PC-9 (cell line): ENCODE measurements at regions not wholly inside any gene's neighbourhood (a gene's known extent, or its start where the extent isn't known, plus 50 kb on each side); places are given as distances from the start of the nearest gene placed in this dataset.

Experiments
- BruUV-seq: library from RNA; stranded (reverse); fragments of 400-500 nt; replicated peaks from 2 replicates; lab custom pipeline; 2021; lab: Mats Ljungman, UMichigan
- CTCF ChIA-PET: fragments of 300-600 bp; sonication (Branson Sonifier 250); formaldehyde crosslinking; loops from one replicate; lab custom pipeline; 2022; ENCODE audit warnings: antibody characterized with exemption; lab: Charles Lee
- POLR2A ChIA-PET: fragments of 300-600 bp; sonication (Branson Sonifier 250); formaldehyde crosslinking; loops from one replicate; lab custom pipeline; 2022; ENCODE audit warnings: antibody characterized with exemption; ENCODE audit not compliant: unreplicated experiment; lab: Charles Lee
- DNase-seq, 2 experiments: peaks; one replicate each; pipeline versions ENCODE4 v3.0.0 to v3.0.0-alpha.2; 2015 to 2022; ENCODE audit warnings: mixed read lengths in 1 of 2
- H2AFZ ChIP-seq: fragments of 200-600 bp; sonication (generic); 2 replicates; pipeline ENCODE4 v1.8.1; 2017; ENCODE audit warnings: antibody characterized with exemption
- H3F3A ChIP-seq: fragments of 200-600 bp; sonication (generic); 2 replicates; pipeline ENCODE4 v1.8.1; 2017; ENCODE audit warnings: antibody characterized with exemption, mild to moderate bottlenecking, low read depth; ENCODE audit not compliant: insufficient read depth
- H3K27ac ChIP-seq: fragments of 200-600 bp; sonication (generic); 2 replicates; pipeline ENCODE4 v1.6.1; 2016; ENCODE audit warnings: mixed run types
- H3K27me3 ChIP-seq: fragments of 200-600 bp; sonication (generic); 2 replicates; pipeline ENCODE4 v1.6.1; 2016; ENCODE audit warnings: low read depth, mixed run types; ENCODE audit not compliant: insufficient read depth
- H3K36me3 ChIP-seq: fragments of 200-600 bp; sonication (generic); 2 replicates; pipeline ENCODE4 v1.6.1; 2016; ENCODE audit warnings: low read depth, mixed run types
- H3K4me1 ChIP-seq: fragments of 200-600 bp; sonication (generic); replicated peaks from 2 replicates; pipeline ENCODE4 v1.6.1; 2016; ENCODE audit warnings: mixed run types; ENCODE audit not compliant: insufficient read depth
- H3K4me2 ChIP-seq: fragments of 200-600 bp; sonication (generic); 2 replicates; pipeline ENCODE4 v1.6.1; 2017; ENCODE audit warnings: mixed run types
- H3K4me3 ChIP-seq: fragments of 200-600 bp; sonication (generic); 2 replicates; pipeline ENCODE4 v1.6.1; 2016; ENCODE audit warnings: mixed run types
- H3K79me2 ChIP-seq: fragments of 200-600 bp; sonication (generic); 2 replicates; pipeline ENCODE4 v1.6.1; 2017; ENCODE audit warnings: low read depth, mixed run types
- H3K9me2 ChIP-seq: fragments of 200-600 bp; sonication (generic); 2 replicates; pipeline ENCODE4 v1.8.1; 2017; ENCODE audit warnings: mild to moderate bottlenecking; ENCODE audit not compliant: insufficient read depth
- H3K9me3 ChIP-seq: fragments of 200-600 bp; sonication (generic); 2 replicates; pipeline ENCODE4 v1.8.1; 2016; ENCODE audit warnings: low read depth; ENCODE audit not compliant: insufficient read depth
- H4K20me1 ChIP-seq: fragments of 200-600 bp; sonication (generic); 2 replicates; pipeline ENCODE4 v1.8.1; 2017; ENCODE audit not compliant: insufficient read depth
- EZH2 ChIP-seq: fragments of 200-600 bp; sonication (generic); IDR thresholded peaks from 2 replicates; pipeline ENCODE4 v1.8.0; 2017; ENCODE audit warnings: antibody characterized with exemption, low read depth
- intact Hi-C: fragments of 100-400 bp; cut with micrococcal nuclease; formaldehyde crosslinking; loops from one replicate; pipeline ENCODE4 v1.10.0; 2022; ENCODE audit not compliant: unreplicated experiment
- TF ChIP-seq, protein P1 (sequence below): fragments of 200-600 bp; sonication (generic); conservative IDR thresholded peaks from 2 replicates; pipeline ENCODE4 v1.6.1; 2017; ENCODE audit warnings: mixed run types, antibody characterized with exemption, mild to moderate bottlenecking, moderate library complexity

- Histone ChIP-seq H3K9me3 (no peaks in the 10 kb centered on the region), H3K4me3 (no peak overlapping the region), H3K79me2 (no peaks in the 10 kb centered on the region), H3K27ac (no peak overlapping the region), H3K9me2 (no peaks in the 10 kb centered on the region), H3K36me3 (no peaks in the 10 kb centered on the region), H4K20me1 (no peaks in the 10 kb centered on the region), H3F3A (no peaks in the 10 kb centered on the region), H3K27me3 (peaks cover 35% of the 10 kb centered on the region), H3K4me1 (no peaks in the 10 kb centered on the region), H3K4me2 (no peak overlapping the region), H2AFZ (no peak overlapping the region)
- intact Hi-C loops = no loop called here
- BruUV-seq = no TSS peak
- ChIA-PET POLR2A (no interaction called here), CTCF (no interaction called here)
- TF ChIP-seq EZH2 = no peak
- TF ChIP-seq, protein P1, sequence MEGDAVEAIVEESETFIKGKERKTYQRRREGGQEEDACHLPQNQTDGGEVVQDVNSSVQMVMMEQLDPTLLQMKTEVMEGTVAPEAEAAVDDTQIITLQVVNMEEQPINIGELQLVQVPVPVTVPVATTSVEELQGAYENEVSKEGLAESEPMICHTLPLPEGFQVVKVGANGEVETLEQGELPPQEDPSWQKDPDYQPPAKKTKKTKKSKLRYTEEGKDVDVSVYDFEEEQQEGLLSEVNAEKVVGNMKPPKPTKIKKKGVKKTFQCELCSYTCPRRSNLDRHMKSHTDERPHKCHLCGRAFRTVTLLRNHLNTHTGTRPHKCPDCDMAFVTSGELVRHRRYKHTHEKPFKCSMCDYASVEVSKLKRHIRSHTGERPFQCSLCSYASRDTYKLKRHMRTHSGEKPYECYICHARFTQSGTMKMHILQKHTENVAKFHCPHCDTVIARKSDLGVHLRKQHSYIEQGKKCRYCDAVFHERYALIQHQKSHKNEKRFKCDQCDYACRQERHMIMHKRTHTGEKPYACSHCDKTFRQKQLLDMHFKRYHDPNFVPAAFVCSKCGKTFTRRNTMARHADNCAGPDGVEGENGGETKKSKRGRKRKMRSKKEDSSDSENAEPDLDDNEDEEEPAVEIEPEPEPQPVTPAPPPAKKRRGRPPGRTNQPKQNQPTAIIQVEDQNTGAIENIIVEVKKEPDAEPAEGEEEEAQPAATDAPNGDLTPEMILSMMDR = no peak
- DNase-seq = no peak
Observed at GRCh38 chr20:21033817-21034216, 72.3 kb downstream of the LINC00237 start.

DNA sequence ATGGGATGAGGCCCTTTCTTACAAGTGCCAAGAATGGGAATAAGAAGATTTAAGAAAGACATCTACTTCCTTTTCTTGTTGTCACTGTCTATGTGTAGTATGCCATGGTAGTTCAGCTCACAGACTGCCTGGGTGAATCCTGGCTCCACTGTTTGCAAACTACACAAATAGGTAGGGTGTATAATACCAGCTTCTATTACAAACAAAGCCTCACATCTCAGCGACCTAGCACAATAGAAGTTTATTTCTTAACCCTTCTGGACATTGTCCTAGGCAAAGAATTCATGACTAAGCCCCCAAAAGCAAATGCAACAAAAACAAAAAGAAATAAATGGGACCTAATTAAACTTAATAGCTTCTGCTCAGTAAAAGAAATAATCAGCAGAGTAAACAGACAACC, 74.5 kb downstream of the LINC00237 start:
- Histone ChIP-seq H3K9me2 (no peaks in the 10 kb centered on the region), H3K4me2 (no peak overlapping the region), H4K20me1 (no peaks in the 10 kb centered on the region), H3K4me3 (no peak overlapping the region), H3K27ac (no peak overlapping the region), H3K4me1 (no peaks in the 10 kb centered on the region), H2AFZ (no peak overlapping the region), H3F3A (no peaks in the 10 kb centered on the region), H3K27me3 (peaks cover 36% of the 10 kb centered on the region), H3K36me3 (no peaks in the 10 kb centered on the region), H3K9me3 (no peaks in the 10 kb centered on the region), H3K79me2 (no peaks in the 10 kb centered on the region)
- no peak for TF ChIP-seq EZH2
- TF ChIP-seq, protein P1 = no peak
- ChIA-PET CTCF (no interaction called here), POLR2A (no interaction called here)
- intact Hi-C loops = no loop called here
- DNase-seq = no peak
- no TSS peak for BruUV-seq

DNA sequence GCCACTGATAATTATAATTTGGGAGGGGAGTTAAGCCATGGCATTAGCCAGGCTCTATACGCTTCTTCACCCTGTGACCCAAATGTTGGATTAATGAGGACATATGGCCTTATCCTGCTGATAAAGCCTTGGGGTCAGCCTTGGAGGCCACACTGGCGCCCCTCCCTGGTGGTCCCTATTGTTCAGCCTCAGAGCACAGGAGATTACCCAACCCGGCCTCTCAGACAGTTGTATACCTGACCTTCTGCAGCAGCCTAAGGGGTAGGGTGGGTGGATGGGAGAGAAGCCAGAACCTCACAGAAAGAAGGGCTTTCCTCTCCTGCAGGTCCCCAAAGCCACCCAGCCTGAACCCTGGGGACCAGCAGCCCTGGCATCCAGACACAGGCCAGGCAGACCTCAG, 76.8 kb downstream of the LINC00237 start:
- H3K27me3 ChIP-seq = peaks cover 36% of the 10 kb centered on the region
- H3K9me3 ChIP-seq = no peaks in the 10 kb centered on the region
- H3K4me1 ChIP-seq = no peaks in the 10 kb centered on the region
- no peak overlapping the region for H3K4me2 ChIP-seq
- no peaks in the 10 kb centered on the region for H4K20me1 ChIP-seq
- no peak overlapping the region for H3K27ac ChIP-seq
- H3F3A ChIP-seq = no peaks in the 10 kb centered on the region
- no peak overlapping the region for H2AFZ ChIP-seq
- CTCF ChIA-PET = no interaction called here
- no peak for DNase-seq
- H3K9me2 ChIP-seq = no peaks in the 10 kb centered on the region
- no peaks in the 10 kb centered on the region for H3K36me3 ChIP-seq
- no TSS peak for BruUV-seq
- no peaks in the 10 kb centered on the region for H3K79me2 ChIP-seq
- intact Hi-C loops = no loop called here
- POLR2A ChIA-PET = no interaction called here
- no peak for TF ChIP-seq EZH2
- TF ChIP-seq, protein P1 = no peak
- H3K4me3 ChIP-seq = no peak overlapping the region
